Trophoblast cell (in vitro differentiated cells and primary cell): ENCODE measurements at regions not wholly inside any gene's neighbourhood (a gene's known extent, or its start where the extent isn't known, plus 50 kb on each side); places are given as distances from the start of the nearest gene placed in this dataset.

Experiments used
- DNase-seq, 2 donors: peaks; one replicate each; pipeline ENCODE4 v3.0.0-alpha.2; 2016
- H2AFZ ChIP-seq: 2 replicates; pipeline ENCODE4 v1.6.1; 2013; ENCODE audit warnings: low read length, moderate library complexity, mild to moderate bottlenecking; ENCODE audit not compliant: insufficient read depth, poor library complexity
- H2AK5ac ChIP-seq: 2 replicates; pipeline ENCODE4 v1.6.1; 2013; ENCODE audit warnings: mild to moderate bottlenecking, low read length
- H2BK120ac ChIP-seq: 2 replicates; pipeline ENCODE4 v1.6.1; 2013; ENCODE audit warnings: low read length, mild to moderate bottlenecking, moderate library complexity; ENCODE audit not compliant: insufficient read depth, poor library complexity
- H2BK12ac ChIP-seq: 2 replicates; pipeline ENCODE4 v1.6.1; 2013; ENCODE audit warnings: mild to moderate bottlenecking, low read length, moderate library complexity
- H2BK5ac ChIP-seq: 2 replicates; pipeline ENCODE4 v1.6.1; 2013; ENCODE audit warnings: low read length, low read depth, moderate library complexity, mild to moderate bottlenecking; ENCODE audit not compliant: poor library complexity
- H3K14ac ChIP-seq: 2 replicates; pipeline ENCODE4 v1.6.1; 2013; ENCODE audit warnings: mild to moderate bottlenecking, low read length
- H3K18ac ChIP-seq: 2 replicates; pipeline ENCODE4 v1.6.1; 2013; ENCODE audit warnings: mild to moderate bottlenecking, low read length
- H3K23ac ChIP-seq: 2 replicates; pipeline ENCODE4 v1.6.1; 2013; ENCODE audit warnings: low read length
- H3K27ac ChIP-seq: 2 replicates; pipeline ENCODE4 v1.5.1; 2013; ENCODE audit warnings: low read depth, mild to moderate bottlenecking, inconsistent platforms, low read length, moderate library complexity
- H3K27me3 ChIP-seq: 2 replicates; pipeline ENCODE4 v1.6.1; 2013; ENCODE audit warnings: inconsistent platforms, mild to moderate bottlenecking, low read length, moderate library complexity; ENCODE audit not compliant: insufficient read depth
- H3K36me3 ChIP-seq, 2 experiments: 1 replicate in 1 of 2; 2 replicates in 1 of 2; pipeline ENCODE4 v1.6.1; 2013; ENCODE audit warnings: low read length in 2 of 2, mild to moderate bottlenecking in 2 of 2, moderate library complexity in 1 of 2; ENCODE audit not compliant: insufficient read depth in 2 of 2, control insufficient read depth in 1 of 2
- H3K4ac ChIP-seq: 2 replicates; pipeline ENCODE4 v1.6.1; 2013; ENCODE audit warnings: low read depth, mild to moderate bottlenecking, low read length, moderate library complexity
- H3K4me1 ChIP-seq, 2 experiments: 1 replicate in 1 of 2; 2 replicates in 1 of 2; pipeline ENCODE4 v1.6.1; 2013; ENCODE audit warnings: low read length in 2 of 2, mild to moderate bottlenecking in 2 of 2, moderate library complexity in 1 of 2; ENCODE audit not compliant: insufficient read depth in 2 of 2, control insufficient read depth in 1 of 2
- H3K4me2 ChIP-seq: 2 replicates; pipeline ENCODE4 v1.6.1; 2013; ENCODE audit warnings: inconsistent platforms, mild to moderate bottlenecking, low read length, moderate library complexity
- H3K4me3 ChIP-seq: 2 replicates; pipeline ENCODE4 v1.5.1; 2013; ENCODE audit warnings: mild to moderate bottlenecking, low read depth, low read length, inconsistent platforms
- H3K79me1 ChIP-seq: one replicate; pipeline ENCODE4 v1.6.1; 2013; ENCODE audit warnings: low read length
- H3K79me2 ChIP-seq: 2 replicates; pipeline ENCODE4 v1.6.1; 2013; ENCODE audit warnings: low read length, mild to moderate bottlenecking; ENCODE audit not compliant: control insufficient read depth, insufficient read depth, poor library complexity
- H3K9ac ChIP-seq: 2 replicates; pipeline ENCODE4 v1.6.1; 2013; ENCODE audit warnings: mild to moderate bottlenecking, low read length
- H3K9me3 ChIP-seq: 2 replicates; pipeline ENCODE4 v1.6.1; 2013; ENCODE audit warnings: low read depth, mild to moderate bottlenecking, control low read depth, inconsistent platforms, low read length; ENCODE audit not compliant: insufficient read depth
- H4K12ac ChIP-seq: 2 replicates; pipeline ENCODE4 v1.6.1; 2013; ENCODE audit warnings: low read depth, mild to moderate bottlenecking, low read length, moderate library complexity
- H4K8ac ChIP-seq: 2 replicates; pipeline ENCODE4 v1.6.1; 2013; ENCODE audit warnings: low read depth, mild to moderate bottlenecking, low read length, moderate library complexity
- H4K91ac ChIP-seq: one replicate; pipeline ENCODE4 v1.6.1; 2013; ENCODE audit warnings: low read depth, mild to moderate bottlenecking, low read length, moderate library complexity
- WGBS: extraction: QIAGEN DNeasy Blood & Tissue Kit; methylation state at CpG from one replicate; pipeline ENCODE4 v1.1.7; 2013; ENCODE audit warnings: missing lambda C conversion rate; ENCODE audit not compliant: insufficient read length, insufficient coverage; ENCODE audit errors: extremely low coverage; 5-methylcytosine and 5-hydroxymethylcytosine counted together

DNA sequence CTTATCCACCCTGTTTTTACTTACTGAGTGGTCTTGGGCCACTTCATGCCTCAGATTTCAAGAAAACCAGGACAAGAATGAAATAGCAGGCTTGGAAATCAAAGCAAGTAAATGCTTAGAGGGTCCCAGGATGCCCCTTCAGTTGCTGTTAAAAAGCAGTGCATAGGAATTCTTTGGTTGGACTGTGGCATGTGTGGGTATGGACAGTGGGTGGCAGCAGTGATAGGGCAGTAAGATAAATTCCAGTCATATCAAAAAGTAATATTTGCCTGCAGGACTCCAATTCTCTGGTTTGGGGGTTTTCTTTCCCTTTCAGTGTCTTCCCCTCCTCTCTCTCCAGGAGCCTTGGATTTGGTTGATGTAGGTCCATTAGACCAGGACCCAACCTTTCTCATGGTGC is 306.7 kb upstream of the CLINT1 start:
- Histone ChIP-seq H3K14ac (no peak overlapping the region), H2AK5ac (no peak overlapping the region), H3K27ac (no peak overlapping the region), H2BK5ac (no peak overlapping the region), H4K91ac (no peak overlapping the region), H2AFZ (no peak overlapping the region), H3K4ac (no peak overlapping the region), H4K12ac (no peak overlapping the region), H3K23ac (no peak overlapping the region), H3K4me1 (no peaks in the 10 kb centered on the region), H3K9ac (no peak overlapping the region), H4K8ac (no peak overlapping the region), H3K4me3 (no peak overlapping the region), H3K27me3 (no peaks in the 10 kb centered on the region), H3K36me3 (no peaks in the 10 kb centered on the region), H3K4me2 (no peak overlapping the region), H2BK12ac (no peak overlapping the region), H3K79me2 (no peaks in the 10 kb centered on the region), H2BK120ac (no peak overlapping the region), H3K18ac (no peak overlapping the region), H3K9me3 (no peaks in the 10 kb centered on the region), H3K79me1 (no peaks in the 10 kb centered on the region)
- no peak for DNase-seq

DNA sequence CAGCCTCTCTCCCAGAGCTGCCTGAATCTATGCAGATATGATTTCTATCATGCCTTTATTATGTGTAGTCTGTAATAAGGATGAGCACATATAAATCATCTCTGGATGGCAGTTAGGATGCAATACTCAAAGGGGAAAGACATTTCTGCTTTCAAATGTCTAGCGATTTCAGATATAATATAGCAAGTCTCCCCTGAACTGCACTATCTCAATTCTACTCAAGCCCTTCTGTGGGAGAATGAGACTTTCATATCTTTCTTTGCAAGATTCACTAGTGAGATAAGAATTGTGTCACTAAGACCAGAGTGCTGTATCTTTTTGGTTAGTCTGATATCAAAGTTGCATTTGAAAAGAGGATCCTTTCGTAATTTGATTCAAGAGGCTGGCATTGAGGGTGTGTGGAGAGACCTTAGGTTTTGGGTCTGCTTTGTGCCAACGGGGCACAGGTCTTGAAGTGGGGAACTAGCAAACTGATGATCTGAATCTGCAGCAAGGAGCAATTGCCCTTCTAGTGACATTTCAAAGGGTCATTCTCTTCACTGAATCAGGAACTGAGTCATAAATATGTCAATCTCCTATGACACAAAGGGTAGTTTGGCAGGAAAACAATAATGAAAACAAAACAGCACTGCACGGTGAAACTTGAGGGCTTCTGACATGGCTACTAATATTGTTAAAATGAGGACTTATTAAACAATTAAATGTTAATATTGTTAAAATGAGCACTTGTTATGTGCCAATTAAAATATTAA is 305.5 kb upstream of the CLINT1 start:
- H3K23ac ChIP-seq = no peak overlapping the region
- no peak overlapping the region for H3K27ac ChIP-seq
- H3K79me1 ChIP-seq = no peaks in the 10 kb centered on the region
- no peaks in the 10 kb centered on the region for H3K4me1 ChIP-seq
- no peak overlapping the region for H2BK5ac ChIP-seq
- no peaks in the 10 kb centered on the region for H3K27me3 ChIP-seq
- H3K4me3 ChIP-seq = no peak overlapping the region
- H2AFZ ChIP-seq = no peak overlapping the region
- no peak for DNase-seq
- no peak overlapping the region for H2BK12ac ChIP-seq
- H3K18ac ChIP-seq = no peak overlapping the region
- H3K9ac ChIP-seq = no peak overlapping the region
- no peak overlapping the region for H2BK120ac ChIP-seq
- H2AK5ac ChIP-seq = no peak overlapping the region
- no peak overlapping the region for H4K91ac ChIP-seq
- no peak overlapping the region for H4K12ac ChIP-seq
- no peak overlapping the region for H4K8ac ChIP-seq
- H3K14ac ChIP-seq = no peak overlapping the region
- H3K4ac ChIP-seq = no peak overlapping the region
- H3K79me2 ChIP-seq = no peaks in the 10 kb centered on the region
- no peak overlapping the region for H3K4me2 ChIP-seq
- WGBS = no CpG with 5 or more reads among the region's 4 CpGs
- H3K9me3 ChIP-seq = no peaks in the 10 kb centered on the region
- H3K36me3 ChIP-seq = no peaks in the 10 kb centered on the region

DNA sequence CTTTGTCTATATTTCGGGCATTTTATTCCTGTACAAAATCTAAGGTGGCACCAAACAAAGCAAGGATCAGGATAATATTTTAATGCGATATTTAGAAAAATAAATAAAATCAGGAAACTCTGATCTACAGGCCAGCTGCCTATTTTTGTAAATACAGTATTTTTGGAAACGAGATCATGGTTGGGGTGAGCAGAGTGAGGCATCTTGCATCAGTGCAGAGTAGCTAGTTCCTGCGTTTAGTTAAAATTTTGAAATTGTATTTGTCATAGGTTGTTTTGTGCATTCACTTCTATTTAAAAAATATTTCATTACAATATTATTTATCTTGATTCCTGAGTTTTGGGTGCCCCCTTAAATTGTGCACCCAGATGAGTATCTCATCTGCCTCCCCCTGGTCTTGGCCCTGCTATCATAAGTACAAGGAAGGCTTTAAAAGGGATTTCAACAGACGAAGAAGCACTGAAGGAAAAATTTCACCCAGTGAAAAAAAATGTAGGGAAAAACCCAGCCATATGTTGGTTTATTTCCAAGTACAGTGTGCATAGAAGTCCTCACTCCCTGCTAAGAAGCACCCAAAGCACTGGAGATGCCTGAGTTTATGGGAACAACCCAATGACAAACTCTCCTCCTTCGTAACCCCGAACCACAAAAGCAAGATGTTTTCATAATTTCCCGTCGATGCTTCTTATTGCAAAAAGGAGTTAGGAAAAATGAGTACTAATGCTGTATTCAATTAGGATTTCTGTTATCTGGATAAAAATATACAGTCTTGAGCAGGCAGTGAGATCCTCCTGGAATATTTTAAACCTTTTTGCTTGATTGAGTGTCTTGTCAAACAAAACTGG is 304.7 kb upstream of the CLINT1 start:
- no peak overlapping the region for H2AFZ ChIP-seq
- no peak overlapping the region for H3K4me3 ChIP-seq
- no peaks in the 10 kb centered on the region for H3K36me3 ChIP-seq
- no peak overlapping the region for H2AK5ac ChIP-seq
- no peaks in the 10 kb centered on the region for H3K79me1 ChIP-seq
- no peaks in the 10 kb centered on the region for H3K9me3 ChIP-seq
- H3K27me3 ChIP-seq = no peaks in the 10 kb centered on the region
- no peak overlapping the region for H2BK120ac ChIP-seq
- H4K91ac ChIP-seq = no peak overlapping the region
- H2BK5ac ChIP-seq = no peak overlapping the region
- H3K18ac ChIP-seq = no peak overlapping the region
- no peak overlapping the region for H3K14ac ChIP-seq
- H3K4ac ChIP-seq = no peak overlapping the region
- H4K8ac ChIP-seq = no peak overlapping the region
- H3K4me1 ChIP-seq = no peaks in the 10 kb centered on the region
- H3K4me2 ChIP-seq = no peak overlapping the region
- H3K27ac ChIP-seq = no peak overlapping the region
- no CpG with 5 or more reads among the region's 9 CpGs for WGBS
- no peak overlapping the region for H3K23ac ChIP-seq
- no peaks in the 10 kb centered on the region for H3K79me2 ChIP-seq
- no peak for DNase-seq
- H2BK12ac ChIP-seq = no peak overlapping the region
- no peak overlapping the region for H3K9ac ChIP-seq
- no peak overlapping the region for H4K12ac ChIP-seq

DNA sequence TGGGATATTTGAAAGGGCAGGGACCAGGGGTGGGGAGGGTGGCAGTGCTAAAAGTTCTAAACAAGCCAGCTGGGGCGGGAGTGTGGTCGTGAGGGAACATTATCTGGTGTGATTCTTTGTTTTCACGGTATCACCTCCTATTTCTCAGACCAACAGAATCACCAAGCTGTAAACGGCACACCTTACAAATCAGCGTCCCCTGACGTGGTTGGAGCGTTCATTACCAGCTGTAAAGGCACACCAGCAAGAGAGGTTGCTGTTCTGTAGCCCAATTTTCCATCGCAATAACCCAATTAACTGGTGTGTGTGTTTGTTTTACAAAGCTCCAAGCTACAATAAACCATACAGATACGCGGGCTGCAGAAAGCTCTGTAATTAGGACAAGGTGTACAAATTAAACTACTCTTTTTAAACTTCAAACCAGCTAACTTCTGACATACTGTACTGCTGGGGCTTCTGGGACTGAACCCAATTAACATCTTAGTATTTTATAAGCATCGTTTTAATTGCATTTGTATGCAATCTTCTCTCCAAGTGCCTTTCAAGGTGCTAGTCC is 303.6 kb upstream of the CLINT1 start:
- no peaks in the 10 kb centered on the region for H3K79me1 ChIP-seq
- H3K14ac ChIP-seq = no peak overlapping the region
- no peak for DNase-seq
- no peaks in the 10 kb centered on the region for H3K27me3 ChIP-seq
- no peaks in the 10 kb centered on the region for H3K4me1 ChIP-seq
- no peak overlapping the region for H2AK5ac ChIP-seq
- no peak overlapping the region for H2BK120ac ChIP-seq
- H2BK12ac ChIP-seq = no peak overlapping the region
- H2BK5ac ChIP-seq = no peak overlapping the region
- no peaks in the 10 kb centered on the region for H3K36me3 ChIP-seq
- no peak overlapping the region for H3K27ac ChIP-seq
- no peak overlapping the region for H3K23ac ChIP-seq
- no peak overlapping the region for H3K18ac ChIP-seq
- no peaks in the 10 kb centered on the region for H3K9me3 ChIP-seq
- no peak overlapping the region for H4K91ac ChIP-seq
- no peak overlapping the region for H3K4me2 ChIP-seq
- H4K12ac ChIP-seq = no peak overlapping the region
- no peak overlapping the region for H3K9ac ChIP-seq
- no peak overlapping the region for H4K8ac ChIP-seq
- H3K79me2 ChIP-seq = no peaks in the 10 kb centered on the region
- no peak overlapping the region for H3K4me3 ChIP-seq
- WGBS = no CpG with 5 or more reads among the region's 11 CpGs
- no peak overlapping the region for H3K4ac ChIP-seq
- no peak overlapping the region for H2AFZ ChIP-seq
